ENCODE measurements at regions not wholly inside any gene's neighbourhood (a gene's known extent, or its start where the extent isn't known, plus 50 kb on each side); places are given as distances from the start of the nearest gene placed in this dataset.

- DNase-seq = no peak
Measured at GRCh38 chr5:18050776-18051175, 416.5 kb downstream of the TAF11L14 start.

DNA sequence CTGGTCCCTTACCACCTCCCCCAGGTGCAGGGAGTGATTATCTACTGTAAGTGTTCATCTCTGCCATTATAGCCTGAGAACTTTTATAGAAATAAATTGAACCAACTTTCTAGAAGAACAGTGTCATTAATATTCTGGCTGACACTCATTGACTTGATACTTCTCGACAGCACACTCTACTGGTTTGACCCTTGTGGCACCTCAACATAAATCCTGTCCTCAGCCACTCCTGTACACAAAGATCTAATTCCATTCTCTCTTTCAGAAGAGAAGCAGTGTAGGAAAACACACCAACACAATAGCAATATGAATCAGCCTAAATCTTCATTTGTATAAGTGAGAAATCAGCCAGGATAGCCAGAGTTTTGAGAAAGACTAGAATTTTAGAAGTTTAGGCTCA, 417.7 kb downstream of the TAF11L14 start:
- no peak for DNase-seq

DNA sequence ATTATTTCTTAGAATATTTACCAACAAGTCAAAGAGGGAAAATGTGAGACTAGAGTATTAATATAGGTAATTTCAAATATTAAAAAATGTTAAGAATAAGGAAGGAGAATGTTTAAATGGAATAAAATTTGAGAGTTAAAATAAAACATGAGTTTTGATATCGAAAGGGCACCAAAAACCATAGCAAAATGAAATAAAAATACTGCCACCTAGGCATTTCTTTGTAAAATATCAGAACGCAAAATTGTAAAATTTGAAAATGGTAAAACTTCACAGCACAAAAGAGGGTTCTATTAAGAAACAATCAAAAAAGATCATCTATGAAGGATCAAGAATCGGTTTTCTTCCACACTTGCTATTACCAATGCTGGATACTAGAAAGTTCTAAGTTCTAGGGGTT, 418.3 kb downstream of the TAF11L14 start:
- DNase-seq = no peak

DNA sequence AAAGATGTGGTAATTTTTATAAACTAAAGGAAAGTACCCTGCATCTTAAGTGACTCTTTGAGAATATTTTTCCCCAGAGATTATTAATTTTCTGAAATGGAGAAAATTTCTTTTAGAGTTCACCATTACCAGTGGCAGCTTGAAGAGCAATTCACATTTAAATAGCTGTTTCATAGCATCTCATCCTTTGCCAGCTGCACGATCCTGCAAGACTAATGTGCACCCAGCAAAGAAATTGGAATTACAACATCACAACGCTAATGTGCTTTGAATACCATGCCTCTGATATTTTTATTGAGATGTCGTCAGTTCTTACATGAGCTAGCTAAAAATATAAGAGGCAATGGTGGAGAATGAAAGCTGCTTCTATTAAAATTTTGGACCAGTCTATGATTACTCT, 423.5 kb downstream of the TAF11L14 start:
- no peak for DNase-seq

- no peak for DNase-seq
Measured at GRCh38 chr5:18067615-18068014, 433.4 kb downstream of the TAF11L14 start.

- no peak for DNase-seq
Measured at GRCh38 chr5:18068826-18069225, 434.6 kb downstream of the TAF11L14 start.

DNA sequence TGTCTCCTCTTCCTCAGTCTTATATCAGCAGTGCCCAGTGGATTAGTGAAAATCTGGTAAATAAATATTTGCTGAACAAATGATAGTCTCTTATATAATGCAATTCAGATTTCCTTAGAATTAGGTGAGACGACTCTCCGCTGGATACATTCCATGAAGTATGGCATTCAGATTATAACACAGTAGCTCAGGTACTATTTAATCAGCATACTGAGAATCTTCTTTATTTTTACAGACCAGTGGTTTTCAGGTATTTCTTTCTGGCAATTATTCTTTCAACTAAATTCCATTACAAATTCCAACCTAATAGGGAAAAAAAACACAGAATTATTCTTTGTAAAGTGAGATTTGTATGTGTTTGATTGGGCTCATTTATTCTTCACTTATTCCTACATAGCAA, 435.5 kb downstream of the TAF11L14 start:
- DNase-seq = no peak

DNA sequence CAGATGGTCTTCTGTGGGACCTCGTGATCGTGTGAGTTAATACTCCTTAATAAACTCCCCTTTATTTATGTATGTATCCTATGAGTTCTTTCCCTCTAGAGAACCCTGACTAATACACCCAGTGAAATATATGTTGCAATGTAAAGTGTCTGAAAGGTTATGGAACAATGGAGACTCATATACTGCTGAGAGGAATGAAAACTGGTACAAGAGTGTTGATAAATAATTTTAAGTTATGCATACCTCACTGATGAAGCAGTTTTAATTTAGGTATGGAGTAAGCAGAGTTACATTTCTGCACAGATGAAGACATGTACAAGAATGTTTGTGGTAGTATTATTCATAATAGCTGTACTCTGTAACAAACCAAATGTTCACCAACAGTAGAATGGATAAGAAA, 438.3 kb downstream of the TAF11L14 start:
- DNase-seq = no peak

GRCh38 chr5:18074961-18075360, 440.7 kb downstream of the TAF11L14 start:
- no peak for DNase-seq

- DNase-seq = no peak
Measured at GRCh38 chr5:18078157-18078556, 443.9 kb downstream of the TAF11L14 start.

DNA sequence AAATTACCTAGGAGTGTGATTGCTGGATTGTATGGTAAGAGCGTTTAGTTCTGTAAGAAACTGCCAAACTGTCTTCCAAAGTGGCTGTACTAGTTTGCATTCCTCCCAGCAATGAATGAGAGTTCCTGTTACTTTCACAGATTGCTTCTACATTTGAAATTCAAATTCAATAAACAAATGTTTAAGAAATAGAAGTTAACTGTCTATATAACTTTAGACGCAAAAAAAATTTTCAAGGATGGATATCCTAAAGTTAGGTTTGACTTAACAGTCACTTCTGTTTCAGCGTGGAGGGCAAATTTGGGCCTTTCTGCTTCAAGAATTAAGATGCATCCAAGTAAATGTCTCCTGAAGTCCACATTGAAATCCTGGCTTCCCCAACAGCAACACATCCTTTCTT, 445.6 kb downstream of the TAF11L14 start:
- no peak for DNase-seq

DNA sequence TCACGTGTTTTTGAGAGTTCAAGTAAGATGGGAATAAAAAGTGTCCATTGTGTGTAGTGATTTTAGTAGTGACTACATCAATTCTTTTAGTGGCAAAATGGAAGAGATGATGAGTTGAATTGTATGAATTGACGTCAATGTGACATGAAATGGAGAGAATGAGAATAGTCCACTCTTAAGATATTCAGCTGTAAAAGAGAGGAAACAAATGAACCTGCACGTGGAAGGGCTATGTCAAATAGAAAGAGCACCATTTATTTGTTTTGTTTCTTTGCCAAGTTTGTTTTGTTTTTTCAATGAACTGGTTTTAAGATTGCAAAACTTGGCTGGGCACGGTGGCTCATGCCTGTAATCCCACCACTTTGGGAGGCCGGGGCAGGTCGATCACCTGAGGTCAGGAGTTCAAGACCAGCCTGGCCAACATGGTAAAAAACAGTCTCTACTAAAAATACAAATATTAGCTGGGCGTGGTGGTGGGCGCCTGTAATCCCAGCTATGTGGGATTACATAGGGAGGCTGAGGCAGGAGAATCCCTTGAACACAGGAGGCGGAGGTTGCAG, 453.8 kb downstream of the TAF11L14 start:
- no peak for DNase-seq

GRCh38 chr5:18090177-18090576, 455.9 kb downstream of the TAF11L14 start:
- DNase-seq = no peak

DNA sequence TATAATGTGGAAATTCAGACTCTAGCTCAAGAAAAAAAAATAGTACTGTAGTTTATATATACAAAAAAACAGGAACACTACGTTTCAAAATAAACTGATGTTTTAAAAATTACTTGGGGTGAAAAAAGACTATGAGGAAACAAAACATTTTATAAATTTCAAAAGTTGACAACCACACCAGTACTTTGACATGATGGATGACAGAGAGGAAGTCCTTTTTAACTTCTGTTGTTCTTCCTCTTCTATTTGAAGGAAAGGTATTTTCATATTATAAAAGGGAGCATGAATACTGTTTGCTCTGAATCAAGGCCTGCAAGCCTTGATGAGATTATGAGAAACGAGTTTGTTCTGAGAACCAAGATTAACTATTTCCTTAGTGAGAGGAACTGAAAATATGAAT, 456.9 kb downstream of the TAF11L14 start:
- no peak for DNase-seq

GRCh38 chr5:18091758-18092157, 457.5 kb downstream of the TAF11L14 start:
- no peak for DNase-seq

DNA sequence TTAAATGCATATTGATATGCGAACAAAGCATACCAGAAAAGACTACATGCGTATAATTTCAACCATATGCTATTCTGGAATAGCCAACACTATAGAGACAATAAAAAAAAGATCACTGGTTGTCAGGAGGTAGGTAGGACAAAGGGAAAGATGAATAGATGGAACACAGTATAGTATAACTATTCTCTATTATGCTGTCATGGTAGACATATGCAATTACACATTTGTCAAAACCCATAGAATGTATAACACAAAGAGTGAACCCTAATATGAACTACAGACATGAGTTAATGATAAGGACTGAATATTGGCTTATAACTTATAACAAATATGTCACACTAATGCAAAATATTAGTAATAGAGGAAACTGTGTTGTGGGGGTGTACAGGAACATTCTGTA, 460.8 kb downstream of the TAF11L14 start:
- DNase-seq = no peak

GRCh38 chr5:18097817-18098216, 463.6 kb downstream of the TAF11L14 start:
- DNase-seq = no peak

DNA sequence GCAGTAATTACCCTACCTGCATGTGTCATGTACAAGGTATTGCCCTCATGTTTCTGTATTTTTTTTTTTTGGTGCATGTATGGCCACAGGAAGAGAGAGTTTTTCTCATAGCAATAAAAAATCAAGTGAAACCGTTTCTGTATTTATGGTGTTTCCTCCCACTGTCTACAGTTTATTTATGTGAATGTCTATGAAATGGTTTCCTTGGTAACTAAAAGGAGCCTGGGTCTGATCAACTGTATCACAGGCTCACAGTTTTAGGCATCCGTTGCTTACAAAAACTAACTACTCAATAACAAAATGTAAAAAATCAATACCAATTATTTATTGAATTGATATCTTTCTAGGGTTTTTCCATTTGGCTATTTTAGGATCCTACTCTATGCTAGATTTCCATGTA, 464.4 kb downstream of the TAF11L14 start:
- DNase-seq = no peak

- DNase-seq = no peak
Measured at GRCh38 chr5:18099261-18099660, 465.0 kb downstream of the TAF11L14 start.

DNA sequence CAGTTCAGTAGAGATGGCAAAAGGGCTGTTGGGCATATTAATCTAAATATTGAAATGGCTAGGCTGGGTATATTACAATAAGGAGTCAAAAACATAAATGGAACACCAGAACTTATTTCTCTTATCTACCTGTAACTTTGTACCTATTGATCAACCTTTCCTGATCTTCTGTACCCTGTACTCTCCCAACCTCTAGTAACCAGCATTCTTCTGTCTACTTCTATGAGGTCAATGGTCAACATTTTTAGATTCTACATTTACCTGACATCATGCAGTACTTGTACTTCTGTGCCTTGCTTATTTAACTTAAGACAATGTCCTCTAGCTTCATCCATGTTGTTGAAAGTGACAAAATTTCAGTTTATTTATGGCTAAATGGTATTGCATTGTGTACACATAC, 467.3 kb downstream of the TAF11L14 start:
- no peak for DNase-seq

- DNase-seq = no peak
Measured at GRCh38 chr5:18102733-18103132, 468.5 kb downstream of the TAF11L14 start.

DNA sequence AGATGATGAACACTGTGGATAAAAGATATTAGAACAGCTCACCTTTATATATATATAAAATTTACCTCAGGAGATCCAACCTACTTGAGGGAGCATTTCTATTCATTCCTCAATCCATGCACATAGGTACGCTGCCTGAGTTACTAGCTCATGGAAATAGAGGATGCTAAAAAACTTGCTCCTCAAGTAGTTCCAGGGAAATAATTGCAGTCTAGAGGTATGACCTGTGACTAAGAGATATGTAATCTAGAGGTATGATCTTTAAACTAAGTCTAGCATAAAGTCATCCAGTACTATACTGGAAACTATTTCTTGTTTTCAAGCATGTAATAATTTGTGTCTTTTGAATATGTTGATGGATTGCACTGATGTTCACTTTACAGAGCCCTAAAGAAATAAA, 471.2 kb downstream of the TAF11L14 start:
- DNase-seq = no peak

GRCh38 chr5:18111906-18112465, 477.7 kb downstream of the TAF11L14 start:
- DNase-seq = no peak

DNA sequence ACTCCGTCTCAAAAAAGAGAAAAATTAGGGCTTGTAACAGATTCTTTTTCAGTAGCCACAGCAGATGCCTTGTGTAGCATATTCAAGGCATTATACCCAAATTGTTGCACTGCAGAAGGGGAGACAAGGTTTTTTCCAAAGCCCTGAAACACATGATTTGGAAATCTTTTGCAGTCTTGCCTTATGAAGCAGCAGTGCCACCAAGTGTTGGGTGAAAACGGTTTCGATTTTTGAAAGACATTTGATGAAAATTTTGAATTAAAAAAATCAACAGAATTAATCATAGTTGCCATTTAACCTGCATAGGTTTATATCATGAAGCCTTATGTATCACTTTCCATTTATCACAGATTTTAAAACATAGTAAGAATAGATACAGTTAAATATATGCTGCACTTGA, 479.5 kb downstream of the TAF11L14 start:
- DNase-seq = no peak

DNA sequence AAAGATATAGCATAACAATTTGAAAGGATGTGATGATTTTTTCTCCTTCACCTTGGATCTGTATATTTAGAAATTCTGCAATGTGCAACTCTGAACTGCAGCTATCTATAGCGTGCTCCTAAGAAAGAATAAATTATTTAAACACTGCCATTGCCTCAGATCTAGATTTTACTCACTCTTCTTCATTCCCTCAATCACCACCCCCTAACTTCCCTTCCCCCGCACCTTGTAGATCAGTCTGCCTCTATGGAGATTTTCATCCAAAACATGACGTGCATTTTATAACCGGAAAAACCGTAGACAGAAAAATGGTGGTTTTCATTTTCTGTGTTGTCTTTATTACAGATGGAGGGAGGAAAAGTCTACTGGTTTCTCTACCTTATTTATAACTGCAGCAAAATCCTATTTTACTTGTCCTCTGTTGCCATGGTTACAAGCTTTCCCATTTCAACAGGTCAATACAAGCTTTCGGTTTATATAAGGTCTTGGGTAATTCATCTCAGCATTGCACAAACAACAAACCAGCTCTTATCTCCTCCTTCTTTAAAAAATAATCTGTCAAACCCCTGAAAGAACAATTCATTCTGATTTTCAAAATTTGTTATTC, 480.0 kb downstream of the TAF11L14 start:
- DNase-seq = no peak

All from activated gamma-delta T cell treated with Interleukin-2 at 50 U/mL for 16 hours (primary cell).